Natural killer cell (primary cell): ENCODE measurements at regions not wholly inside any gene's neighbourhood (a gene's known extent, or its start where the extent isn't known, plus 50 kb on each side); places are given as distances from the start of the nearest gene placed in this dataset.

Source experiments
- ATAC-seq, 3 donors: fragments of 150-1000 bp in 2 of 3; fragments of 200-7000 bp in 1 of 3; cut with Tn5 transposase; 1 replicate in 1 of 3; 2 replicates in 2 of 3; pipeline ENCODE4 v1.10.0; 2021; ENCODE audit warnings: mild to moderate bottlenecking in 2 of 3, moderate library complexity in 2 of 3
- DNase-seq, 2 donors: peaks; one replicate each; pipeline versions ENCODE4 v3.0.0 to v3.0.0-alpha.2; 2013 to 2021; ENCODE audit warnings: mixed read lengths in 1 of 2
- H3K27ac ChIP-seq: one replicate; pipeline ENCODE4 v1.5.1; 2013; ENCODE audit warnings: mild to moderate bottlenecking, low read length
- H3K27me3 ChIP-seq: one replicate; pipeline ENCODE4 v1.6.1; 2013; ENCODE audit warnings: low read length; ENCODE audit not compliant: control insufficient read depth, insufficient read depth
- H3K36me3 ChIP-seq: one replicate; pipeline ENCODE4 v1.6.1; 2013; ENCODE audit warnings: low read length; ENCODE audit not compliant: control insufficient read depth, insufficient read depth
- H3K4me1 ChIP-seq: one replicate; pipeline ENCODE4 v1.6.1; 2013; ENCODE audit warnings: low read length; ENCODE audit not compliant: control insufficient read depth, insufficient read depth
- H3K4me3 ChIP-seq: one replicate; pipeline ENCODE4 v1.5.1; 2013; ENCODE audit warnings: low read length
- H3K9me3 ChIP-seq: one replicate; pipeline ENCODE4 v1.6.1; 2013; ENCODE audit warnings: low read length; ENCODE audit not compliant: control insufficient read depth, insufficient read depth
- H3K27ac Mint-ChIP-seq, 2 donors: one replicate each; pipeline ENCODE4 v1.8.0; 2022; ENCODE audit warnings: mild to moderate bottlenecking in 2 of 2, mixed read lengths in 2 of 2, moderate library complexity in 1 of 2
- H3K27me3 Mint-ChIP-seq, 2 donors: one replicate each; pipeline ENCODE4 v1.8.0; 2022; ENCODE audit warnings: low read depth in 2 of 2, mixed read lengths in 2 of 2
- H3K36me3 Mint-ChIP-seq: one replicate; pipeline ENCODE4 v1.8.0; 2022; ENCODE audit warnings: mixed read lengths
- H3K4me1 Mint-ChIP-seq, 2 donors: one replicate each; pipeline ENCODE4 v1.8.0; 2022; ENCODE audit warnings: mixed read lengths in 2 of 2
- H3K4me3 Mint-ChIP-seq: one replicate; pipeline ENCODE4 v1.8.0; 2022; ENCODE audit warnings: mild to moderate bottlenecking, moderate library complexity, mixed read lengths
- H3K9me3 Mint-ChIP-seq, 2 donors: one replicate each; pipeline ENCODE4 v1.8.0; 2022; ENCODE audit warnings: mixed read lengths in 2 of 2
- WGBS: methylation state at CpG from one replicate; pipeline ENCODE4 v1.1.7; 2013; ENCODE audit warnings: missing lambda C conversion rate; ENCODE audit not compliant: insufficient coverage; 5-methylcytosine and 5-hydroxymethylcytosine counted together
- intact Hi-C: fragments of 100-400 bp; cut with micrococcal nuclease; formaldehyde crosslinking; loops from one replicate; pipeline ENCODE4 v1.14.2; 2022
- TF ChIP-seq, protein P1 (sequence below): fragments of 200-600 bp; IDR thresholded peaks from one replicate; pipeline ENCODE4 v1.8.0; 2022; ENCODE audit warnings: antibody characterized with exemption

DNA sequence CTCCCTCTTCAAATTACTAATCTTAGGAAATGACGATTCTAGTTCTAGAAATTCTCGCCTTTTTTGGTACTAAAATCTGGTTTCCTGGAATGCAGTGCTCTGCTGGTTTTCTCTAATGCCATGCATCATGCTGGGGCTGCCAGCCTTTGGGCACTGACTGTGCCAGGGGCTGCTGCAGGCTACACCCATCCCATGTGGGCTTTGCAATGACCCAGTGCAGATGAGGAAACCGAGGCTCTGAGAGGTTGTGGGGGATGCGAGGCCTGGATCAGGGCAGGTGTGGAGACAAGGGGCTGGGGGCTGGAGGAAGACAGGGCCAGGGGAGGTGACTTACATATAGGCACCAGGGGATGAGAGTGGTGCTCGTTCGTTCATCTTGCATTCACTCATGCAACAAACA is 95.3 kb downstream of the HMX1 start:
- Histone ChIP-seq H3K4me1 (no peaks in the 10 kb centered on the region), H3K36me3 (no peaks in the 10 kb centered on the region), H3K4me3 (no peak overlapping the region), H3K27me3 (no peaks in the 10 kb centered on the region), H3K9me3 (no peaks in the 10 kb centered on the region), H3K27ac (no peak overlapping the region)
- WGBS: 80% methylated on average over 6 of the region's 6 CpGs
- Mint-ChIP-seq H3K4me1 (no peaks in the 10 kb centered on the region), H3K9me3 (no peaks in the 10 kb centered on the region), H3K4me3 (no peak overlapping the region), H3K27ac (no peak overlapping the region), H3K36me3 (no peaks in the 10 kb centered on the region), H3K27me3 (no peaks in the 10 kb centered on the region)
- intact Hi-C loops: no loop called here
- no peak for ATAC-seq
- TF ChIP-seq, protein P1, sequence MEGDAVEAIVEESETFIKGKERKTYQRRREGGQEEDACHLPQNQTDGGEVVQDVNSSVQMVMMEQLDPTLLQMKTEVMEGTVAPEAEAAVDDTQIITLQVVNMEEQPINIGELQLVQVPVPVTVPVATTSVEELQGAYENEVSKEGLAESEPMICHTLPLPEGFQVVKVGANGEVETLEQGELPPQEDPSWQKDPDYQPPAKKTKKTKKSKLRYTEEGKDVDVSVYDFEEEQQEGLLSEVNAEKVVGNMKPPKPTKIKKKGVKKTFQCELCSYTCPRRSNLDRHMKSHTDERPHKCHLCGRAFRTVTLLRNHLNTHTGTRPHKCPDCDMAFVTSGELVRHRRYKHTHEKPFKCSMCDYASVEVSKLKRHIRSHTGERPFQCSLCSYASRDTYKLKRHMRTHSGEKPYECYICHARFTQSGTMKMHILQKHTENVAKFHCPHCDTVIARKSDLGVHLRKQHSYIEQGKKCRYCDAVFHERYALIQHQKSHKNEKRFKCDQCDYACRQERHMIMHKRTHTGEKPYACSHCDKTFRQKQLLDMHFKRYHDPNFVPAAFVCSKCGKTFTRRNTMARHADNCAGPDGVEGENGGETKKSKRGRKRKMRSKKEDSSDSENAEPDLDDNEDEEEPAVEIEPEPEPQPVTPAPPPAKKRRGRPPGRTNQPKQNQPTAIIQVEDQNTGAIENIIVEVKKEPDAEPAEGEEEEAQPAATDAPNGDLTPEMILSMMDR: no peak
- no peak for DNase-seq

DNA sequence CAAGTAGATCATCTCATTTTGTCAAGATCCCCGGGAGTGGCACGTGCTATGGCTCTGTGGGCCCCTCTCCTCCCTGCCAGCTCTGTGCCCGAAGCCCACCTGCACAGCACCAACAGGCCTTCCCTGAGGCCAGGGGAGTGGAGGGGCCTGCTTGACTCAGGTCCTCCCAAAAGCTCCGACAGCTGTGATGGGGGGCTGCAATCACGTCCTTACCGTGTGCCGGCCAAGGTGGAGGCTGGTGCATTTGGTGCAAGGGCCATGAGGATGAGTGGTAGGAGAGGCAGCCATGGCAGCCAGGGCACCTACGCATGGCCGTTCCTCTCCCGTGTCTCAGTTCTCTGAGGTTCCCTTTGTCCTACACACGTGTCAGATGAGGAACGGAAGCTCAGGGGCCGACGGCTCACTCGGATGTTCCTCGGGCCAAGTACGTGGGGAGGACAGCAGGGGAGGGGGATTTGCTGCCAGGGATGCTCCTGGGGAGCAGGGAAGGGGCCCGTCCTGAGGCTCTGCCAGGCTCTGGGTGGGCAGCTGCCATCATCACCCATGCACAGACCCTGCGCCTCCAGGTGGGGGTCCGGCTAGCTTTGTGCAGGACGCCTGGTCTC is 95.8 kb downstream of the HMX1 start:
- intact Hi-C loops: no loop called here
- WGBS: 80% methylated on average over 21 of the region's 21 CpGs
- no peak overlapping the region for H3K4me3 Mint-ChIP-seq
- H3K4me3 ChIP-seq: no peak overlapping the region
- H3K9me3 ChIP-seq: no peaks in the 10 kb centered on the region
- no peaks in the 10 kb centered on the region for H3K27me3 ChIP-seq
- H3K27ac Mint-ChIP-seq: no peak overlapping the region
- H3K4me1 ChIP-seq: no peaks in the 10 kb centered on the region
- no peak for ATAC-seq
- no peak overlapping the region for H3K27ac ChIP-seq
- TF ChIP-seq, protein P1: no peak
- no peak for DNase-seq
- H3K4me1 Mint-ChIP-seq: no peaks in the 10 kb centered on the region
- no peaks in the 10 kb centered on the region for H3K27me3 Mint-ChIP-seq
- H3K9me3 Mint-ChIP-seq: no peaks in the 10 kb centered on the region
- no peaks in the 10 kb centered on the region for H3K36me3 ChIP-seq
- no peaks in the 10 kb centered on the region for H3K36me3 Mint-ChIP-seq

DNA sequence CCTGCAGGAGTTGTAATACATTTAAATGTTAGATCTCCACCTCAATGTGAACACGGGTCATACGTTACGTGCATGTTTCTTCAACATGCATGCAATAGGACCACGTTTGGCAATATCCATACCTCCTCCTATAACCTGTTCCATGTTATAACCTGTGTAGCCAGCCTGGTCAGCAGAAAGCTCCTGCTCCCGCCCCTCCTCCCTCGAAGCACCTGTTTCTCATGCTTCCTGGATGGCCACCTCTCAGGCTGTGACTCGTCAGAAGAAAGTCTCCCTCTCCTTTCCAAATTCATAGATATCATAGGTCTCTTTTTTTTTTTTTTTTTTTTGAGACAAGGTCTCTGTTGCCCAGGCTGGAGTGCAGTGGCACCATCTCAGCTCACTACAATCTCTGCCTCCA is 96.5 kb downstream of the HMX1 start:
- H3K27me3 Mint-ChIP-seq: no peaks in the 10 kb centered on the region
- Histone ChIP-seq H3K4me1 (no peaks in the 10 kb centered on the region), H3K27me3 (no peaks in the 10 kb centered on the region), H3K27ac (no peak overlapping the region), H3K9me3 (no peaks in the 10 kb centered on the region), H3K36me3 (no peaks in the 10 kb centered on the region), H3K4me3 (no peak overlapping the region)
- TF ChIP-seq, protein P1: no peak
- intact Hi-C loops: no loop called here
- H3K36me3 Mint-ChIP-seq: no peaks in the 10 kb centered on the region
- H3K4me1 Mint-ChIP-seq: no peaks in the 10 kb centered on the region
- H3K4me3 Mint-ChIP-seq: no peak overlapping the region
- no peak for ATAC-seq
- H3K27ac Mint-ChIP-seq: no peak overlapping the region
- no peaks in the 10 kb centered on the region for H3K9me3 Mint-ChIP-seq
- DNase-seq: no peak
- 87% methylated on average over 7 of the region's 7 CpGs for WGBS

DNA sequence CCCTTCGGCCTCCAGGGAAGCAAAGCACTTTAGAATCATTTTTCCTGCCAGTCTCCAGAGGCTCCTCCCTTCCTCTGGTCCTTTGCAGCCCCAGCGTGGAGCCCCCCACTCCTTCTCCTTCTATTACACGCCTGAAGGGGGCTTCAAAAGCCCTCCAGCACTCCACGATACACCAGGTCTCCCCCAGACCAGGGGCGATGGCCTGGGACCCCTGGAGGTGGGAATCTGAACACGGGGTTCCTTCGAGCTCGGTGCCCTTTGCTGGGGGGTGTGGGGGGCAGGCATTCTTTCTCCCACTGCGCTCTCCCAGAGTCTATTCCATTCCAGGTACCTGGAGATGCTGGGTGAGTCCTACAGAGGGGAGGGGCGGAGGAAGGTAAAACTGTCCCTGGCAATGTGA is 97.6 kb downstream of the HMX1 start:
- Mint-ChIP-seq H3K27me3 (no peaks in the 10 kb centered on the region), H3K27ac (no peak overlapping the region), H3K4me1 (no peaks in the 10 kb centered on the region), H3K4me3 (no peak overlapping the region), H3K9me3 (no peaks in the 10 kb centered on the region), H3K36me3 (no peaks in the 10 kb centered on the region)
- Histone ChIP-seq H3K36me3 (no peaks in the 10 kb centered on the region), H3K4me1 (no peaks in the 10 kb centered on the region), H3K27ac (no peak overlapping the region), H3K27me3 (no peaks in the 10 kb centered on the region), H3K9me3 (no peaks in the 10 kb centered on the region), H3K4me3 (no peak overlapping the region)
- 83% methylated on average over 8 of the region's 10 CpGs for WGBS
- DNase-seq: no peak
- intact Hi-C loops: no loop called here
- TF ChIP-seq, protein P1: no peak
- no peak for ATAC-seq
